Esophagus muscularis mucosa (tissue), 4 donors: ENCODE measurements at regions not wholly inside any gene's neighbourhood (a gene's known extent, or its start where the extent isn't known, plus 50 kb on each side); places are given as distances from the start of the nearest gene placed in this dataset.
A peak's percentile ranks its signal among the peaks of the same experiment; 100 is the strongest.

ENCODE experiments used
- DNase-seq: peaks from one replicate; pipeline ENCODE4 v3.0.0-alpha.2; 2017; ENCODE audit errors: extremely low spot score
- H3K27ac ChIP-seq, 4 donors: fragments of 200-600 bp; sonication (generic); replicated peaks in 1 of 4; 1 replicate in 3 of 4; 2 replicates in 1 of 4; pipeline ENCODE4 v1.5.1; 2016 to 2019; ENCODE audit warnings: mild to moderate bottlenecking in 1 of 4
- H3K27me3 ChIP-seq, 4 donors: fragments of 200-600 bp; sonication (generic); one replicate each; pipeline versions ENCODE4 v1.5.1 to v1.6.0; 2016 to 2019
- H3K36me3 ChIP-seq, 4 donors: fragments of 200-600 bp; sonication (generic); one replicate each; pipeline ENCODE4 v1.5.1; 2016 to 2019
- H3K4me1 ChIP-seq, 4 donors: fragments of 200-600 bp; sonication (generic); one replicate each; pipeline ENCODE4 v1.5.1; 2016 to 2019
- H3K4me3 ChIP-seq, 4 donors: fragments of 200-600 bp; sonication (generic); 1 replicate in 2 of 4; 2 replicates in 2 of 4; pipeline ENCODE4 v1.5.1; 2016 to 2019; ENCODE audit warnings: mild to moderate bottlenecking in 4 of 4, moderate library complexity in 1 of 4
- H3K9me3 ChIP-seq, 4 donors: fragments of 200-600 bp; sonication (generic); 1 replicate in 3 of 4; 2 replicates in 1 of 4; pipeline ENCODE4 v1.5.1; 2016 to 2019
- CTCF ChIP-seq, 3 experiments: fragments of 200-600 bp in 2 of 3; fragments of 450-650 bp in 1 of 3; sonication (generic) in 2 of 3; IDR thresholded peaks; one replicate each; pipeline ENCODE4 v1.5.1; 2017 to 2019; ENCODE audit warnings: antibody characterized with exemption in 3 of 3, mild to moderate bottlenecking in 2 of 3, moderate library complexity in 1 of 3
- EP300 ChIP-seq: sonication (generic); formaldehyde crosslinking; IDR thresholded peaks from one replicate; pipeline ENCODE4 v1.6.1; 2017; ENCODE audit warnings: antibody characterized with exemption
- POLR2A ChIP-seq: fragments of 450-650 bp; IDR thresholded peaks from one replicate; pipeline ENCODE4 v1.6.1; 2017; ENCODE audit warnings: antibody characterized with exemption, moderate library complexity, mild to moderate bottlenecking, low read depth
- POLR2AphosphoS5 ChIP-seq, 2 donors: sonication (generic); formaldehyde crosslinking; IDR thresholded peaks; one replicate each; pipeline ENCODE4 v1.6.1; 2017; ENCODE audit warnings: antibody characterized with exemption in 2 of 2
- WGBS: methylation state at CpG from one replicate; pipeline ENCODE4 v1.1.5; 2018; 5-methylcytosine and 5-hydroxymethylcytosine counted together
- intact Hi-C: fragments of 100-400 bp; cut with DNase I; formaldehyde crosslinking; loops from one replicate; pipeline ENCODE4 v1.15.1; 2023

- no peak overlapping the region for H3K4me3 ChIP-seq
- no peaks in the 10 kb centered on the region for H3K9me3 ChIP-seq
- H3K4me1 ChIP-seq, result peaks cover 0 to 2% (median 1%) of the 10 kb centered on the region in 4 donors
- no peaks in the 10 kb centered on the region for H3K36me3 ChIP-seq
- TF ChIP-seq POLR2A, result no peak
- no peak overlapping the region for H3K27ac ChIP-seq
- no peak for DNase-seq
- 92% methylated on average over 2 of the region's 2 CpGs for WGBS
- H3K27me3 ChIP-seq, result no peaks in the 10 kb centered on the region
- intact Hi-C loops, result no loop called here
Observed at GRCh38 chr1:173128742-173129141, 78.0 kb upstream of the TNFSF18 start.

- Histone ChIP-seq H3K27ac (no peak overlapping the region), H3K4me1 (peaks cover 4 to 13% (median 12%) of the 10 kb centered on the region in 4 donors), H3K4me3 (no peak overlapping the region), H3K9me3 (no peaks in the 10 kb centered on the region), H3K36me3 (no peaks in the 10 kb centered on the region), H3K27me3 (no peaks in the 10 kb centered on the region)
- no peak for TF ChIP-seq CTCF (IDR thresholded peaks at IDR 0.05)
- no peak for TF ChIP-seq POLR2A
- no peak for TF ChIP-seq POLR2AphosphoS5 (IDR thresholded peaks at IDR 0.05)
- TF ChIP-seq EP300, result no peak
- 87% methylated on average over 12 of the region's 12 CpGs for WGBS
- DNase-seq, result no peak
- intact Hi-C loops, result no loop called here
Observed at GRCh38 chr1:173127369-173128307, 76.9 kb upstream of the TNFSF18 start.

- TF ChIP-seq POLR2AphosphoS5 (IDR thresholded peaks at IDR 0.05) (no peak), EP300 (no peak), CTCF (IDR thresholded peaks at IDR 0.05) (no peak), POLR2A (no peak)
- intact Hi-C loops, result no loop called here
- Histone ChIP-seq H3K4me1 (peaks cover 4 to 24% (median 21%) of the 10 kb centered on the region in 4 donors), H3K9me3 (no peaks in the 10 kb centered on the region), H3K4me3 (no peak overlapping the region), H3K27me3 (no peaks in the 10 kb centered on the region), H3K36me3 (no peaks in the 10 kb centered on the region), H3K27ac (no peak overlapping the region)
- DNase-seq, result no peak
- WGBS, result 75% methylated on average over 2 of the region's 2 CpGs
Observed at GRCh38 chr1:173126421-173126820, 75.7 kb upstream of the TNFSF18 start.

GRCh38 chr1:173122958-173123852 lies 72.5 kb upstream of the TNFSF18 start:
- no peaks in the 10 kb centered on the region for H3K27me3 ChIP-seq
- no peaks in the 10 kb centered on the region for H3K9me3 ChIP-seq
- H3K27ac ChIP-seq, result peak overlapping the region; percentile 82 to 85 (median 83)
- peak overlapping the region; percentile 31 to 52 (median 45) for H3K4me3 ChIP-seq
- no peaks in the 10 kb centered on the region for H3K36me3 ChIP-seq
- WGBS, result 17% methylated on average over 12 of the region's 12 CpGs
- intact Hi-C loops, result no loop called here
- H3K4me1 ChIP-seq, result peaks cover 4 to 24% (median 21%) of the 10 kb centered on the region in 4 donors
- DNase-seq, result peak; percentile 94
- TF ChIP-seq POLR2A (no peak), POLR2AphosphoS5 (IDR thresholded peaks at IDR 0.05) (peak; percentile 58 to 65)

GRCh38 chr1:173122344-173122935 lies 71.7 kb upstream of the TNFSF18 start:
- intact Hi-C loops, result no loop called here
- Histone ChIP-seq H3K36me3 (no peaks in the 10 kb centered on the region), H3K27me3 (no peaks in the 10 kb centered on the region), H3K27ac (peak overlapping the region; percentile 82 to 85 (median 83)), H3K9me3 (no peaks in the 10 kb centered on the region), H3K4me3 (peak overlapping the region; percentile 31 to 52 (median 45)), H3K4me1 (peaks cover 4 to 24% (median 21%) of the 10 kb centered on the region in 4 donors)
- DNase-seq, result no peak
- TF ChIP-seq POLR2A, result no peak
- no peak for TF ChIP-seq EP300
- no peak for TF ChIP-seq CTCF (IDR thresholded peaks at IDR 0.05)
- TF ChIP-seq POLR2AphosphoS5 (IDR thresholded peaks at IDR 0.05), result no peak
- WGBS, result 24% methylated on average over 2 of the region's 2 CpGs
